PC-9 (cell line): ENCODE measurements at regions not wholly inside any gene's neighbourhood (a gene's known extent, or its start where the extent isn't known, plus 50 kb on each side); places are given as distances from the start of the nearest gene placed in this dataset.

Experiments
- BruUV-seq: library from RNA; stranded (reverse); fragments of 400-500 nt; replicated peaks from 2 replicates; lab custom pipeline; 2021; lab: Mats Ljungman, UMichigan
- CTCF ChIA-PET: fragments of 300-600 bp; sonication (Branson Sonifier 250); formaldehyde crosslinking; loops from one replicate; lab custom pipeline; 2022; ENCODE audit warnings: antibody characterized with exemption; lab: Charles Lee
- POLR2A ChIA-PET: fragments of 300-600 bp; sonication (Branson Sonifier 250); formaldehyde crosslinking; loops from one replicate; lab custom pipeline; 2022; ENCODE audit warnings: antibody characterized with exemption; ENCODE audit not compliant: unreplicated experiment; lab: Charles Lee
- DNase-seq, 2 experiments: peaks; one replicate each; pipeline versions ENCODE4 v3.0.0 to v3.0.0-alpha.2; 2015 to 2022; ENCODE audit warnings: mixed read lengths in 1 of 2
- H2AFZ ChIP-seq: fragments of 200-600 bp; sonication (generic); 2 replicates; pipeline ENCODE4 v1.8.1; 2017; ENCODE audit warnings: antibody characterized with exemption
- H3F3A ChIP-seq: fragments of 200-600 bp; sonication (generic); 2 replicates; pipeline ENCODE4 v1.8.1; 2017; ENCODE audit warnings: antibody characterized with exemption, mild to moderate bottlenecking, low read depth; ENCODE audit not compliant: insufficient read depth
- H3K27ac ChIP-seq: fragments of 200-600 bp; sonication (generic); 2 replicates; pipeline ENCODE4 v1.6.1; 2016; ENCODE audit warnings: mixed run types
- H3K27me3 ChIP-seq: fragments of 200-600 bp; sonication (generic); 2 replicates; pipeline ENCODE4 v1.6.1; 2016; ENCODE audit warnings: low read depth, mixed run types; ENCODE audit not compliant: insufficient read depth
- H3K36me3 ChIP-seq: fragments of 200-600 bp; sonication (generic); 2 replicates; pipeline ENCODE4 v1.6.1; 2016; ENCODE audit warnings: low read depth, mixed run types
- H3K4me1 ChIP-seq: fragments of 200-600 bp; sonication (generic); replicated peaks from 2 replicates; pipeline ENCODE4 v1.6.1; 2016; ENCODE audit warnings: mixed run types; ENCODE audit not compliant: insufficient read depth
- H3K4me2 ChIP-seq: fragments of 200-600 bp; sonication (generic); 2 replicates; pipeline ENCODE4 v1.6.1; 2017; ENCODE audit warnings: mixed run types
- H3K4me3 ChIP-seq: fragments of 200-600 bp; sonication (generic); 2 replicates; pipeline ENCODE4 v1.6.1; 2016; ENCODE audit warnings: mixed run types
- H3K79me2 ChIP-seq: fragments of 200-600 bp; sonication (generic); 2 replicates; pipeline ENCODE4 v1.6.1; 2017; ENCODE audit warnings: low read depth, mixed run types
- H3K9me2 ChIP-seq: fragments of 200-600 bp; sonication (generic); 2 replicates; pipeline ENCODE4 v1.8.1; 2017; ENCODE audit warnings: mild to moderate bottlenecking; ENCODE audit not compliant: insufficient read depth
- H3K9me3 ChIP-seq: fragments of 200-600 bp; sonication (generic); 2 replicates; pipeline ENCODE4 v1.8.1; 2016; ENCODE audit warnings: low read depth; ENCODE audit not compliant: insufficient read depth
- H4K20me1 ChIP-seq: fragments of 200-600 bp; sonication (generic); 2 replicates; pipeline ENCODE4 v1.8.1; 2017; ENCODE audit not compliant: insufficient read depth
- CTCF ChIP-seq: fragments of 200-600 bp; sonication (generic); conservative IDR thresholded peaks from 2 replicates; pipeline ENCODE4 v1.6.1; 2017; ENCODE audit warnings: mixed run types, antibody characterized with exemption, mild to moderate bottlenecking, moderate library complexity
- EZH2 ChIP-seq: fragments of 200-600 bp; sonication (generic); IDR thresholded peaks from 2 replicates; pipeline ENCODE4 v1.8.0; 2017; ENCODE audit warnings: antibody characterized with exemption, low read depth
- intact Hi-C: fragments of 100-400 bp; cut with micrococcal nuclease; formaldehyde crosslinking; loops from one replicate; pipeline ENCODE4 v1.10.0; 2022; ENCODE audit not compliant: unreplicated experiment

DNA sequence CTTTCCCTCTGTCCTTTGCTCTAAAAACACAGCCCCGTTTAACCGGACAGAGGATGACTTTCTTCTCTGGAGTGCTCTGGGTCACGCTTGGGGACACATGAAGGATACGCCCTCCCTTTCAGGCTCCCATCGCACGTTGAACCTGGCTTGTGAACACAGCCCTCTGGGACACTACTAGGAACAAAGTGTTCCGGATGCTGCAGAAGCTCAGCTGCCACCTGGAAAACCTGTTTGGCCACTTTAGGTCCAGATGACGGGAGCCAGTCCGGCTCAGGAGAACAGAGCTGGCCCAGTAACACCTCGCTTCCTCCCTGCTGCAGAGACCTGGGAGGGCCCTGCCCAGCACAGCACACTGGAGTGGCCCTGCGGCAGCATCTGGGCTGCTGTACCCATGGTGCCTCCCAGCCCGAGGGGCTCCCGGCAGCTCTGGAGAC lies 60.1 kb downstream of the GADD45G start:
- POLR2A ChIA-PET = no interaction called here
- Histone ChIP-seq H3K4me3 (no peak overlapping the region), H3K9me3 (no peaks in the 10 kb centered on the region), H3K4me1 (no peaks in the 10 kb centered on the region), H4K20me1 (no peaks in the 10 kb centered on the region), H3K4me2 (no peak overlapping the region), H3K27me3 (peaks cover 93% of the 10 kb centered on the region), H3K36me3 (no peaks in the 10 kb centered on the region), H3K79me2 (no peaks in the 10 kb centered on the region), H3F3A (no peaks in the 10 kb centered on the region), H3K27ac (no peak overlapping the region), H3K9me2 (no peaks in the 10 kb centered on the region), H2AFZ (no peak overlapping the region)
- intact Hi-C loops = no loop called here
- no TSS peak for BruUV-seq
- TF ChIP-seq EZH2 (no peak), CTCF (no peak)
- CTCF ChIA-PET = no interaction called here
- DNase-seq = no peak

DNA sequence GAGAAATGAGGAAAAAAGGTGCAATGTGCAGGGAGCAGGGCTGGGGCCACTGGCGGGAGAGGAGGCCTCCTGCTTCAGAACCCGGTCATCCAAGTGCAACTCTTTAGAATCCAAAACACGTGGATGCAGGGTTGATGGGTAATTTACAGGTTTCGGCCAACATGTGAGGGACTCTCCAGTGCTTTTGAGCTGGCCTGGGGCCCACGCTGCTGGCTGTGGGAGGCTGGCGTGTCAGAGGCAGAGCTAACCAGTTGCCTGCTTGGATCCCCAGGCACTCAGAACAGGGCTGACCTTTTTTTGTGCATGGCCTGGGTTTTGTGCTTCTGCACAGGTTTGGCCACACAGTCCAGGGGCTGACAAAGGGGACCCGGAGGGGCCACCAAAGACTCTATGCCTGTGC lies 61.6 kb downstream of the GADD45G start:
- CTCF ChIA-PET = no interaction called here

DNA sequence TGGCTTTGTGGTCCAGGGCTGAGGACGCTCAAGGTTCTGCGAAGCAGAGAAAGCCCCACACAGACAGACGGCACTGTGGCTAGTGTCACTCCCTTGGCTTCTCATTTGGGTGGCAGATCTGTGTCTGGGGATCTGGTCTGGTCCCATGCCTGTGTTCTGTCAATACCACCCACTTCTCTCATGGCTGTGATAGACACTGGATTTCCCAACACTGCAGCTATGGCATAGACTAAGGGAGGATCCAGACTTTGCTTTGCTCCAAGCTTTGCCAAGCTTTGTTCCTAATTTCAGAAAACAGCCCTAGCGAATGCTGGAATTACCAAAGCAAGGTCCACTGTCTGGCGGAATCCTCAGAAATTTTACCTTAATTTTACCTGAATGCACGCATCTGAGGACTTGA lies 62.1 kb downstream of the GADD45G start:
- Histone ChIP-seq H3K27ac (no peak overlapping the region), H3F3A (no peaks in the 10 kb centered on the region), H2AFZ (no peak overlapping the region), H3K4me2 (no peak overlapping the region), H3K4me3 (no peak overlapping the region), H3K79me2 (no peaks in the 10 kb centered on the region), H3K4me1 (no peaks in the 10 kb centered on the region), H4K20me1 (no peaks in the 10 kb centered on the region), H3K9me3 (no peaks in the 10 kb centered on the region), H3K36me3 (no peaks in the 10 kb centered on the region), H3K9me2 (no peaks in the 10 kb centered on the region), H3K27me3 (peaks cover 72% of the 10 kb centered on the region)
- ChIA-PET CTCF (no interaction called here), POLR2A (no interaction called here)
- intact Hi-C loops = no loop called here
- DNase-seq = no peak
- TF ChIP-seq CTCF = no peak
- TF ChIP-seq EZH2 = no peak
- no TSS peak for BruUV-seq

More for the DNA sequence above, 61.6 kb downstream of the GADD45G start:
- POLR2A ChIA-PET = no interaction called here
- Histone ChIP-seq H3K36me3 (no peaks in the 10 kb centered on the region), H3K9me2 (no peaks in the 10 kb centered on the region), H2AFZ (no peak overlapping the region), H3K4me2 (no peak overlapping the region), H3F3A (no peaks in the 10 kb centered on the region), H3K79me2 (no peaks in the 10 kb centered on the region), H3K27me3 (peaks cover 78% of the 10 kb centered on the region), H4K20me1 (no peaks in the 10 kb centered on the region), H3K27ac (no peak overlapping the region), H3K4me1 (no peaks in the 10 kb centered on the region), H3K4me3 (no peak overlapping the region), H3K9me3 (no peaks in the 10 kb centered on the region)
- no peak for TF ChIP-seq EZH2
- no peak for TF ChIP-seq CTCF
- intact Hi-C loops = no loop called here
- DNase-seq = no peak
- no TSS peak for BruUV-seq
